D341Med (cell line): ENCODE measurements at regions not wholly inside any gene's neighbourhood (a gene's known extent, or its start where the extent isn't known, plus 50 kb on each side); places are given as distances from the start of the nearest gene placed in this dataset.

Source experiments
- DNase-seq: peaks from one replicate; pipeline ENCODE4 v3.0.0; 2012; ENCODE audit warnings: low spot score

DNA sequence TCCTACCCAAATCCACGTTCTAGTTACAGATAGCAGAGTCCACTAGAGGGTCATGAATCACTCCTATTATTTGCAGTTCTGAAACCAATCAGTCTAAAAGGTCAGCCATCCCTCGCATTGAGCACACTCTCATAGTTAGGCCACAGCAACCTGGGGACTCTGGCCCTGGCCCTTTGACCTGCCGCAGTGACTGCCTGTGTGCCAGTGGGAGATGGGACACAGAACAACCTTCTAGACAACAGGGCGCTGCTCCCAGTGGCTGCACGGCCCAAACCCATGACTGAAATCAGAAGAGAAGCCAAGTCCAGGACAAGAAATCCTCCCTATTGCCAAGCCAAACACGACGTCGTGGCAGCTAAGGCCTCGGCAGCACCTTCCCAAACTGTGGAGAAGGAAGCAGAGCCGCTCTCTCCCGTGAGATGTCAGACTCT is 158.5 kb downstream of the HERPUD2 start:
- no peak for DNase-seq

- no peak for DNase-seq
Measured at GRCh38 chr7:35533902-35534301, 161.0 kb downstream of the HERPUD2 start.

GRCh38 chr7:35530124-35531109 is 164.5 kb downstream of the HERPUD2 start:
- DNase-seq: no peak

- DNase-seq: no peak
Measured at GRCh38 chr7:35529713-35530112, 165.2 kb downstream of the HERPUD2 start.

DNA sequence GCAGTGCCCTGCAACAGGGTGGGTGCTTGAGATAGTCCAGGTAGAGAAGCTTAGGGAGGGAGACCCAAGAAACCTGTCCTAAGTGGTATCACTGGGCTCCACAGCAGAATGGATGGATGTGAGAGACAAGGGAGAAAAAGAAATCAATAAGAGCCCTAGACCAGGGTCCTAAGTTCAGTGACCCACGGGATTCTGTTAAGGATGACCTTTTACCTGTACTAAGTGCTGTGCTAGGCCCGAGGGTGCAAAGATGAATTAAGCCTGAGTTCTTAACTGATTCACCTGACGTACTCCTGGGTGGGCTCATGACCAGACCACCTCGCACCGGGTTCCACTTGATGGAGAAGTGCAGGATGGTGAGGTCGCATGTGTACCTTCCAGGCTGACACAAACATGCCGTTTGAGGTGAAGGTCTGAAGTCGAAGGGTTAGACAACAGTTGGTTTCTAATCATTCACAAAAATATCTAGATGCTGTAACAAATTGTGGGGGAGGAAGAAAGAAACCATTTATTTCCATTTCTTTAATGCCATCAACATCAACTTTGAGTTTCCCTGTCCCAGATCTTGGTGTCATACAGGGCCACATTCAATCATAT is 166.5 kb downstream of the HERPUD2 start:
- DNase-seq: no peak

DNA sequence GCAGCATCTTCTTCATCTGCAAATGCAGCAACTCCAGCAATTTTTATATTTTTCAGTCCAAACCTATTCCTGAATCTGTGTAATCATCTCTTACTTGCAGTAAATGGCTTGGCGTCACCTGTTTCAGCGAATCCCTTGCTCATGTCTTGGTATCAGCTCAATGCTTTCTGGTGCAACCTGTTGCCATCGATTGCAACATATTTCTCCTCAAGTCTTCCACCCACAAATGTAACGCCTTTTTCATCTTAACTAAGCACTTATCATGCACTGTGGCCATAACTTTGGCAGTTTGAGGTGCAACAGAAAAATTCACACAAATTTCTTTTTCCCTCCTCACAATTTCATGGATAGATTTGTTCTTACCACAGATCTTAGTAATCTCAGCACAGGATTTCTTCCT is 168.3 kb downstream of the HERPUD2 start:
- DNase-seq: no peak

DNA sequence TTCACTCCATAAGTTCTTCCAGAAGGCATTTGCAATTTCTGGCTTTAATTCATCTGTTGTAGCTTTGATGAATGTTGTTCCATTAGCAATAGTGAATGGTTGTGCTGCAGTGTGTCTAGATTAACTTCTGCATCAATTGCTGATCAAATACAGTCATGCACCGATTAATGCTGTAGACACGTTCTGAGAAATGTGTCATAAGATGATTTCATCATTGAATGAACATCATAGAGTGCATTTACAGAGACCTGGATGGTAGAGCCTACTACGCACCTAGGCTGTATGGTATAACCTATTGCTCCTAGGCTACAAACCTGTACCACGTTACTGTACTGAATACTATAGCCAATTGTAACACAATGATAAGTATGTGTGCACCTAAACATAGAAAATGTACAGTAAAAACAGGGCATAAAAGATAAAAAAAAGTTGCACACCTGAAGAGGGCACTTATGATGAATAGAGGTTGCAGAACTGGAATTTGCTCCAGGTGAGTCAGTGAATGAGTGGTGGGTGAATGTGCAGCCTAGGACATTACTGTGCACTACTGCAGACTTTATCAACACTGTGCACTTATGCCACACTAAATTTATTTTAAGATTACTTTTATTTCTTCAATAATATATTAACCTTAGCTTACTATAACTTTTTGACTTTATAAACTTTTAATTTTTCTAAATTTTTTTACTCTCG is 170.7 kb downstream of the HERPUD2 start:
- no peak for DNase-seq

- no peak for DNase-seq
Measured at GRCh38 chr7:35523292-35523691, 171.6 kb downstream of the HERPUD2 start.

- no peak for DNase-seq
Measured at GRCh38 chr7:35522697-35523096, 172.2 kb downstream of the HERPUD2 start.

DNA sequence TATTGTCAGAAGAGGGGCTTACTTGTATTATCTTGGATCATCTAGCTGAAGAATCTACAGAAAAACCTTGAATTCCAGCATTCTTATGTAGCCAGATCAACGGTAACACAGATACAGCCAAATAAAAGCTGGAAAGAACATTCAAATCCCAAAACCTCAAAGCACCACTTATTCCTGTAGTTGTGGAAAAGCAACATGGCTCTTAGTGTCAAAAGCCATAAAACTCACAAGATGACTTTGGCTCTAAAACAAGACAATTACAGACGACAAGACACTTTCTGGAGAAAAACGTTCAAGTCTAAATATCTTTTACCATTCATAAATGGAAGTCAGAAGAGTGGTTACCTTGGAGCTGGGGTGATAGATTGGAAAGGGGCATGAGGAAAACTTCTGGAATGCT is 173.0 kb downstream of the HERPUD2 start:
- no peak for DNase-seq

DNA sequence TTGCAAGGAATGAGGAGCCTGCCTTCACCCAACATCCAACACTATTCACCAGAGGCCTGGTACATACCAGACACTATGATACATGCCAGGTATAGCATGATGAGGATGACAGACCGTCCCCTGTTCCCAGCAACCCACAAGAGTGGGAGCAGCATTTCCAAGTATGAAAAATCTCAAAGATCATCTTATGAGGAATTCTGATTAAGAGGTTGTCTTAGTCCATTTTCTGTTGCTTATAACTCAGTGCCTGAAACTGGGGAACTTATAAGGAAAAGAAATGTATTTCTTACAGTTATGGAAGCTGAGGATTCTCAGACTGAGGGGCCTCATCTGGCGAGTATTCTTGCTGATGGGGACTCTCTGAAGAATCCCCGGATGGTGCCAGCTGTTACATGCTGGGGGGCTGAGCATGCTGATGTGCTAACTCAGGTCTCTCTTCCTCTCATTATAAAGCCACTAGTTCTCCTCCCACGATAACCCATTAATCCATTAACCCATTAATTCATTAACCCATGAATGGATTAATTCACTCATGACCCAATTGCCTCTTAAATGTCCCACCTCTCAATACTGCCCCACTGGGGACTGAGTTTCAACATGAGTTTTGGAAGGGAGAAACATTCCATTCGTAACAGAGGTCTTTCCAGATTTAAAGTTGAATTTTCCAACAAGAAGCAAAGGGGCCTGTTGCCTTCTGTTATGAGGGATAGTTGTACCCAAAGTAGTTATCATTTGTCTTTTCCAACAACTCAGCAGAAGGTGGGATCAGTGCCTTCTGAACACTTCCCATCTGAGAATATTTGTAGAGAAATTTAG is 173.9 kb downstream of the HERPUD2 start:
- DNase-seq: no peak

DNA sequence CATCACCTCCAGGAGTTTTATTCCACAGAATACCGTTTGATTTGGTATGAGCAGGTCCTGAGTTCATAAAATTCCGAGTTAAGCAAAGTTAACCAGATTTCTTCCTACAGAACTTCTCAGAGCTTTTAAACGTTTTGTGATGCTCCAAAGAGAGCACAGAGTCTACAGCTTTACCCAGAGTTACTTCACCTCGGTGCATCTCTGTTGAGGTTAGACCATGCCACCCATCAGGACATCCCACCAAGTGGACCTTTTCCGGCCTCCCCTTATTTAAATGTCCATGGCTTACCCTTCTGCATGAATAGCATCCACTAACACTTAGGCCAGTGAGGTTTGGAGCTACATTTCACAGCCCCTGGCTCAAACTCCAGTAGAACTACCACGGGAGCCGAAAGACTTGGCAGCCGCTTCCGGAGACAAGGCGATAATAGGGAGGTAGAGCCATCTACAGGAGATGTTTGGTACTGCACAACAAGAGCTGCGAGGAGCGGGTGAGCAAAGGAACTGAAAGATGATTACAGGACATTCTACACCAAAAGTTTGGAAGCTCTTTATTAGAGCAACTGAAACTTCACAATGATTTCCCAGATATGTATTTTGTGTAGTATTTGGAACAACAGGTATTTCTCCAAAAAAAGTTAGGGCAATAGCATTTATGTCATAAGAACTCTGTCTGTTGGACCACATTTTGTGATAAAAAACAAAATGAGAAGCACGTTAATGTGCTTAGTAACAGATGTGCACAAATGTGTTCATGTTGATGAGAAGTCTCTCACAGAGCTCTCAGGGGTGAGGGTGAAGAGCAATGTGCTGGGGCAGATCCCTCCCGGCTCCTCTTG is 174.7 kb downstream of the HERPUD2 start:
- peak; percentile 83 for DNase-seq

GRCh38 chr7:35518767-35519166 is 176.2 kb downstream of the HERPUD2 start:
- no peak for DNase-seq

- DNase-seq: no peak
Measured at GRCh38 chr7:35516498-35516897, 178.4 kb downstream of the HERPUD2 start.

- no peak for DNase-seq
Measured at GRCh38 chr7:35513828-35514227, 181.1 kb downstream of the HERPUD2 start.

DNA sequence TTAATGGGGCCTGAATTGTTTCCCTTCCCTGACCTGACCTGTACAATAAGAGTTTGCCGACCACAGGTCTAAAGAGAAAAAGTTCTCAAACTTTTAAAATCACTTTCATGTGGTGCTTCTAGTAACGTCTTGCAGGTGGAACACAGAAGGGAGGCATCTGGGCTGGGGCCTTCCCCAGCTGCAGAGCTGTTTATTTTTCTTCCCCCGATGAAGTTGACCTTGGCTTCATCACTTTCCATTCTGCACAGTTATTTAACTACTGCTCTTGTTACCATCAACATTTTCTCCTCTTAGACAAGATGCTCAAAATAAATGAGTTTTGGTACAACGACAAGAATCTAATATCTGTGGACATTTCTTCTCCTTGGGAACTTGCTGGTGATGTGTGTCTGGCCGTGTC is 181.7 kb downstream of the HERPUD2 start:
- no peak for DNase-seq

DNA sequence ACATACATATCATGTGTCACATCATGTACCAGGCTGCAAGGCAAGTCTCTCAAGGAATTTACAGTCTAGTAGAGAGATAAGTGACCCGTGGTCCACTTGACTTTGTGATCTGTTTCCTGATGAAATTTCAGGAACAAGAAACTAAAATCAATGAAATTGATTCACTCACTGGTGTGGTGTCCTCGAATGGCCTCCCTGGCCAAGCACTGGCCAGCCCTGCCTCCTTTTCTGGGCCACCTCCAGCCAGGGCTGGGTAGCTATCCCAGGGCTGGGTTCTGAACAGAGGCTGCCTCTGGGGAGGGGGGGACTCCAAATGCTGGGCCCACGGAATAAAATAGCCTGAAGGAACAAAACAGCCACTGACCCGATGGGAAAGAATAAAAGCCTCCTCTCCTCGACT is 182.2 kb downstream of the HERPUD2 start:
- DNase-seq: no peak

DNA sequence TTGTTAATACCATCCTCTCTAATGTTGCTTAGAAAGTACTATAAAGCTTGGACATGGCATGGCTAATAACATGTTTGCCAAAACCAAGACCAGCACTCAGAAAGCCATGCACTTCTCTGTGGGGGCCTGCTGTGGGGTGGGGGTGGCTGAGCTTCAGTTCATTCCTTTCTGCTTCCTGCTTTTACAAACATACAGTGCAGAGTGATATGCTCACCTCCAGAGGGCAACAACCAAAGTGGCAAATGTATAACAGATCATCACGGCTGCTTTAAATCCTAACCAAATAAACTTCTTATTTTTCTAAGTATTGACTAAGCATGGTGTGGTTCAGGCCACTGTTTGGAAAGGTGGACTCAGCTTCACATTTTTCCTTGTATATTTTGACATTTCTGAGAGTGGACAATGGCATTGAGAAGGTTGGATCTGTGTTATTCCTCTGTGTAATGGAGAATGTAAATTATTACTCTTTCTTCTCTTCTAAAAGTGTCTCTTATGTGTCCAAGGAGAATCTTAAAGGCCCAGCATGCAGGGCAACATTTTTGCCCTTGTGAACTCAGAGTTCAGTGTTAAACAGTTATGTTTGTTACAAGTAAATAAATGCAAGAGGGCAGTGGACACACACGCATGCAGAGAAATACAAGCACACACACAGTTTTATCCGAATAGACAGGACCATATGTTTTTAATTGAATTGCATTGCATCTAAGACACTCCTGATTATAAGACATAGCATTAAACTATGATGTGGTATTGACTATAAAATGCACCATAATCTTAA is 186.1 kb downstream of the HERPUD2 start:
- DNase-seq: no peak

DNA sequence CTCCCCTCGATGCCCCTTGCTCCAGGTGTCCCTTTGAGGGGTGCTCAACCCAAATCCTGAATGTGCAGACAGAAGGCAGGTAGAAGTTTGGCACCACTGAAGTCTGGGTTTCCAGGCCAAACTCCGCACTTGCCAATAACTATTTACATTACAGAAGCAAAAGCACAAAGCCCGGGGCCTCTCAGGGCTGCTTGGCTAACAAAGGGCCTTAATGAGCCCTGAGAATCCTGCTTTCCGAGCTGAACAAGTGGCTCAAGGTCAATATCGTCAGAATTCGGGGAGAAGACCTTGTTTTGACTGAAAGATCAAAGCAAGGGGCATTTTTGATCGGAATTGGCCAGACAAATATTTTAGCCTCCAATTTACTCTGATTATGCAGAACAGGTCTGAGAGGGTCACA is 189.9 kb downstream of the HERPUD2 start:
- no peak for DNase-seq

DNA sequence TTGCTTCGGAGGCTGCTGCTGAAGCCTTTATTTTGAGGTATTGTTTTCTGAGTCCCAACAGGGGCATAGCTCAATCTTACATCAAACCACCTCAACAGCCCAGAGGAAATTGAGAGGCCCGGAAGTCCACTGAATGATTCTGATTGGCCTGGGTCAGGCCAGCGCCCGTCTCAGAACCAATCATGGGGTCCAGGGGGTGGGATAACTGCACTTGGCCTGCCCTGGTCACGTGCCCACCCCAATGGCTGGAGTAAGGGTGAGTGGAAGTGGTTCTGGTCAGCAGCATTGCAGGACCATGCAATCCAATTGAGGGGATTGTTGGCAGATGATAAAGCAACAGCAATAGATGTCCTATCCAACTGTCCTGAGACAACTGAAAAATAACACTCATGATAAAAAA is 190.6 kb downstream of the HERPUD2 start:
- no peak for DNase-seq
